ENCODE measurements at regions not wholly inside any gene's neighbourhood (a gene's known extent, or its start where the extent isn't known, plus 50 kb on each side); places are given as distances from the start of the nearest gene placed in this dataset.
"Not testable (repeated sequence)": the region's sequence is repeated elsewhere in the genome, so short reads cannot be mapped to it uniquely, and the experiment has no call there.

DNA sequence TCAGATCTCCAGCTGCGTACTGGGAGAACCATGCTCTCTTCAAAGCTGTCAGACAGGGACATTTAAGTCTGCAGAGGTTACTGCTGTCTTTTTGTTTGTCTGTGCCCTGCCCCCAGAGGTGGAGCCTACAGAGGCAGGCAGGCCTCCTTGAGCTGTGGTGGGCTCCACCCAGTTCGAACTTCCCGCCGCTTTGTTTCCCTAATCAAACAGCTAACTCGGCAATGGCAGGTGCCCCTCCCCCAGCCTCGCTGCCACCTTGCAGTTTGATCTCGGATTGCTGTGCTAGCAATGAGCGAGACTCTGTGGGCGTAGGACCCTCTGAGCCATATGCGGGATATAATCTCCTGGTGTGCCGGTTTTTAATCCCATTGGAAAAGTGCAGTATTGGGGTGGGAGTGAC is 387.1 kb downstream of the MLLT3 start:
- TF ChIP-seq, protein P1, sequence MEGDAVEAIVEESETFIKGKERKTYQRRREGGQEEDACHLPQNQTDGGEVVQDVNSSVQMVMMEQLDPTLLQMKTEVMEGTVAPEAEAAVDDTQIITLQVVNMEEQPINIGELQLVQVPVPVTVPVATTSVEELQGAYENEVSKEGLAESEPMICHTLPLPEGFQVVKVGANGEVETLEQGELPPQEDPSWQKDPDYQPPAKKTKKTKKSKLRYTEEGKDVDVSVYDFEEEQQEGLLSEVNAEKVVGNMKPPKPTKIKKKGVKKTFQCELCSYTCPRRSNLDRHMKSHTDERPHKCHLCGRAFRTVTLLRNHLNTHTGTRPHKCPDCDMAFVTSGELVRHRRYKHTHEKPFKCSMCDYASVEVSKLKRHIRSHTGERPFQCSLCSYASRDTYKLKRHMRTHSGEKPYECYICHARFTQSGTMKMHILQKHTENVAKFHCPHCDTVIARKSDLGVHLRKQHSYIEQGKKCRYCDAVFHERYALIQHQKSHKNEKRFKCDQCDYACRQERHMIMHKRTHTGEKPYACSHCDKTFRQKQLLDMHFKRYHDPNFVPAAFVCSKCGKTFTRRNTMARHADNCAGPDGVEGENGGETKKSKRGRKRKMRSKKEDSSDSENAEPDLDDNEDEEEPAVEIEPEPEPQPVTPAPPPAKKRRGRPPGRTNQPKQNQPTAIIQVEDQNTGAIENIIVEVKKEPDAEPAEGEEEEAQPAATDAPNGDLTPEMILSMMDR (IDR thresholded peaks at IDR 0.05) = not testable (repeated sequence)
- TF ChIP-seq POLR2A (IDR thresholded peaks at IDR 0.05); POLR2AphosphoS5 (IDR thresholded peaks at IDR 0.05; ENCODE audit: insufficient read depth in 1 of 2, low read depth in 1 of 2): not testable (repeated sequence)
